ENCODE measurements at regions not wholly inside any gene's neighbourhood (a gene's known extent, or its start where the extent isn't known, plus 50 kb on each side); places are given as distances from the start of the nearest gene placed in this dataset.

DNA sequence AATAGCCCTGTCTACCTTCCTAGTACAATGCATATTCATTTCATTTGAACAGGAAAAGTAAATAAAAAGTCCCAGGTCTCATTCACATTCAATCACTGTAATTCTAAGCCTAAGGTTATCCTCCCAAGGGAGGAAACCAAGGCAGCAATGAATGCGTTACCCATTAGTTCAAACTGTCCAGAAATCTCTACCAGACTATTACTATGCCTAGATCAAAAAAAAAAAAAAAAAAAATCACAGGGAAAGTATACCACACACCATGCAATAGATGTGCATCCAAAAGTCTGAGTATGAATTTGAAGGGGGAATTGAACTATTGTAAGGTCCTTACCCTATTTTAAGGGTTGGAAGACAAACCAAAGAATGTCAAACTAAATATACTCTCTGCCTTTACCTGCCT lies 598.0 kb upstream of the API5 start:
- Histone ChIP-seq H3K9me3 (no peaks in the 10 kb centered on the region), H3K4me3 (no peak overlapping the region), H3K27me3 (ENCODE audit: low read depth) (no peaks in the 10 kb centered on the region), H3K4me1 (no peaks in the 10 kb centered on the region), H3K36me3 (replicated peaks) (no peaks in the 10 kb centered on the region)
- in situ Hi-C loops (cut with MboI; ENCODE audit: low sequenced_read_pairs): no loop called here
- DNase-seq (ENCODE audit: low spot score in 2 of 2): no peak

DNA sequence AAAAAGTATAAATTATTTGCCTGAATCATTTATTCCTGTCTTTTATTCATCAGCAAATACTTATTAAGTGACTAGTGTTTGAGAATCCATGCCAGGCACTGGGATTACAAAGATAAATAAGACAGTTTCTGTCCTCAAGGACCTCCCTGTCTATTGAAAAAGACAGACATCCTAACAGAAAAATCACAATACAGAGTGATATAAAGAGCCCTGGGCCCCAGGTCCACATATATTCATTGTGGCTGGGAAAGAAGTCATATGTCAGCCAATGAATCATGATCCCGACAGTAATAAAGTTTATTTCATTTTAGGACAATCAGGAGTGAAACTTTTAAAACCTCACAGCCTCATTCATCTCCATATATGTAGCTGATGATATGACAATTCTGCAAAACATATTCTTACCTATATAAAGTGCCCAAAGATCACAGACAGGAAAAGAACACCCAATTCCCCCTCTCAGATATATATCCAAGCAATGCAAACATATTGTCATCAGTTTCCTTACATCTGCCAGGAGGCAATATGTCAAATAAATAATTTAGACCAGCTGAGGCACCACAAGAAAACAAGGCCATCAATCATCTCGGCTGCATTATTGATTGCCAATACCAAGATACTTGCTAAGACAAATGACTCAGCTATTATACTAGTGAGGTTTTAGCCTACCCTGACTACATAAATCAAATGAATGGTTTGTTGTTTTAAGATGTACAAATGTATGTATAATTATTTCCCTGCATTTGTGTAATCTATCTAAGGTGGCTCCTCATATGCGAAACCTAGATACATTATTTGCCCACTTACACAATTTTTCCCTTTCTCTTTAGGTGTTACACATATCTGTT lies 590.9 kb upstream of the API5 start:
- H3K4me3 ChIP-seq: no peak overlapping the region
- in situ Hi-C loops (cut with MboI; ENCODE audit: low sequenced_read_pairs): no loop called here
- no peaks in the 10 kb centered on the region for H3K9me3 ChIP-seq
- no peaks in the 10 kb centered on the region for H3K4me1 ChIP-seq
- H3K27me3 ChIP-seq (ENCODE audit: low read depth): no peaks in the 10 kb centered on the region
- H3K36me3 ChIP-seq (replicated peaks): no peaks in the 10 kb centered on the region
- no peak for DNase-seq (ENCODE audit: low spot score in 2 of 2)

DNA sequence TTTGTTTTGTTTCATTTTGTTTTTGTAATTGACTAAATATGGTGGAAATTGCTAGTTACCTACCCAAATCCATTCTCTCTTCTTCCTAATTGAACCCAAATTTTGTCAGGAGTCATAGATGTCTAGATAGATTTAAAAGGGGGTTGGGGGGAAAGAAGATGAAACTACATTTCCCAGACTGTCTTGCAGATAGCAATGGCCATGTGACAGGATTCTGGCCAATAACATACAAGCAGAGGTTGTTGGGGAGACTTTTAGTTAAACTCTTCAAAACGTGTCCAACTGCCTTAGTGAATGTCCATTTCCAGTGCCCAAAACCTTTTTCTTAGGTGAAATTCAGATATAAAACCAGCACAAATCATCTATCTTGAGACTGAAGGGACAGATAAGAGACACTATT lies 583.9 kb upstream of the API5 start:
- Histone ChIP-seq H3K36me3 (replicated peaks) (no peaks in the 10 kb centered on the region), H3K4me3 (no peak overlapping the region), H3K4me1 (no peaks in the 10 kb centered on the region), H3K9me3 (no peaks in the 10 kb centered on the region), H3K27me3 (ENCODE audit: low read depth) (no peaks in the 10 kb centered on the region)
- in situ Hi-C loops (cut with MboI; ENCODE audit: low sequenced_read_pairs): no loop called here
- no peak for DNase-seq (ENCODE audit: low spot score in 2 of 2)

DNA sequence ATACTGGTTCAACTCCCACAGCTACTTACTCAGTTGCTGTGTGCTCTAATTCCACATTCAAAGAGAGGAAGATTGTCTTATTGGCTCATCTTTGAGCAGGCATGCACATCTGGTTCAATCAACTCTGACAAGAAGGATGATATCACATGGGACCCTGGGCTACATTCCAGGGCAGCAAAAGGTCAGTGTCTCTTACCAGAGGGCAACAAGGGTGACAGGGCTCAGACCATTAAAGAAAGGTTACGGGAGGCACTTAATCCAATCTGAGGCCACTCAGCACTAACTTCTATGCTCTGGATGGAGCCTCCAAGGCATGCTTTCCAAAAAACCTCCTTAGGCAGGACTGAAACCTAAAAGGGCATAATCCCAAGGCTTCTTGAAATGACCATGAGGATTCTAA lies 549.4 kb upstream of the API5 start:
- Histone ChIP-seq H3K4me1 (no peaks in the 10 kb centered on the region), H3K27me3 (ENCODE audit: low read depth) (no peaks in the 10 kb centered on the region), H3K4me3 (no peak overlapping the region), H3K36me3 (replicated peaks) (no peaks in the 10 kb centered on the region), H3K9me3 (no peaks in the 10 kb centered on the region)
- in situ Hi-C loops (cut with MboI; ENCODE audit: low sequenced_read_pairs): loop anchor here (25.0 kb wide), 1 partner anchor 525 kb away; no protein-coding TSS in a partner anchor
- no peak for DNase-seq (ENCODE audit: low spot score in 2 of 2)

DNA sequence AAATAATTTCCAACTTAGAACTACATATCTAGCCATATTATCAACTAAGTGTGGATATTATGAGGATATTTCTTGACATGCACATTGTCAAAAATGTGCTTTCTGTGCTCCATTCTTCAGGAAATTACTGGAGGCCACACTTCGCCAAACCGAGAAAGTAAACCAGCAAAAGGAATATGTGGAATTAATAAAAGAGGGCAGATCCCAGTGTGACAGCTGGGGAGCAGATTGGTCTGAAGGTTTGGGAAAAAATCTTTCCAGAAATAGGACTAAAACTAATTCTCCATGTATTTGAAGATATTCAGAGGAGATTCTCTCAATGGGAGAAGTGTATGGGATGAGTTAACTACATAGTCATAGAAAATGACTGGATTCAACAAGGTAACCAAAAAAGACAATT lies 546.9 kb upstream of the API5 start:
- H3K27me3 ChIP-seq (ENCODE audit: low read depth): no peaks in the 10 kb centered on the region
- H3K4me3 ChIP-seq: no peak overlapping the region
- in situ Hi-C loops (cut with MboI; ENCODE audit: low sequenced_read_pairs): loop anchor here (25.0 kb wide), 1 partner anchor 522 kb away; no protein-coding TSS in a partner anchor
- DNase-seq (ENCODE audit: low spot score in 2 of 2): no peak
- H3K9me3 ChIP-seq: no peaks in the 10 kb centered on the region
- H3K36me3 ChIP-seq (replicated peaks): no peaks in the 10 kb centered on the region
- H3K4me1 ChIP-seq: no peaks in the 10 kb centered on the region

DNA sequence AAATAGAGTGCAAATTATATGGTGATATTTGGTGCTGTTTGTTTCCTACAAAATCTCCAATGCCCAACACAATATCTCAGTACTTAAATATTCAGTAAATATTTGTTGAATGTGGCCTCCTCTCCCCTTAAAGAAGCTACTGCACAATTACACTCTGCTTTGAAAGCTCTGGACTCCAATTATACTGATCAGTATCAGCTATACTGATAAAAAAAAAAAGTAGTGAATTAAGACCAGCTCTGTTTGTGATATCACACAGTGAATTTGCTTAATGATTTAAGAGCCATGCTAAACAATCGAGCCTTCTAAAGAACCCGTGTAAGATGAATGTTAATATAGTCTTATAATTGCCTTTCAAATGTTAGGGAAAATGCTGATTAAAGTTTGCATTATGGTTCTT lies 543.2 kb upstream of the API5 start:
- H3K4me1 ChIP-seq: no peaks in the 10 kb centered on the region
- DNase-seq (ENCODE audit: low spot score in 2 of 2): no peak
- no peak overlapping the region for H3K4me3 ChIP-seq
- H3K9me3 ChIP-seq: no peaks in the 10 kb centered on the region
- no peaks in the 10 kb centered on the region for H3K27me3 ChIP-seq (ENCODE audit: low read depth)
- H3K36me3 ChIP-seq (replicated peaks): no peaks in the 10 kb centered on the region
- in situ Hi-C loops (cut with MboI; ENCODE audit: low sequenced_read_pairs): loop anchor here (25.0 kb wide), 1 partner anchor 519 kb away; no protein-coding TSS in a partner anchor

DNA sequence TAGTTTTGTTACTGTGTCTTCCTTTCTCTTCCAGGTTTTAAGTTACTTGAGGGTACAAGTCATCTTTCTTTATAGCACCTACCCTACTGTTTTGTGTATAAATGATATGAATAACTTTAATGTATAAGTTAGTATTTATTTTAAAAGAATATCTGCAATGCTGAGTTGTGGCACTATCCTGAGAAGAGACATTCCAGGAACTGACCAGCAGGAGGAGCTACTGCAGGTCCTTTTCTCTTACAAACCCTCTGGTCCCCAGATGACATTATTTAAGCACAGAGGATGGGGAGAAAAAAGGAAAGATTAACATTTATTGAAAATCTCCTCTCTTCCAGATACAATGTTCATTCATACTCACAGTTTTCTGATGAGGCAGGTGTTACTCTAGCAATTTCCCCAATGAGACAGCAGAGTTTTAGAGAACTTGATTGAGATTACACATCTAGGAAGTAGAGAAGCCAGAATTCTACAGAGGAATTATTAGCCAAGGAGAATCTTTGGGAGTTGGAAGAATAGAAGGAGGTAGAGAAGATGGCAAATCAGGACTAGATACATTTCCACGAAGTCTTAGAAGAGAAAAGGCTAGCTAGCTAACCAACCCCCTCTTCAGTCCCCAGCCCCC lies 541.2 kb upstream of the API5 start:
- DNase-seq (ENCODE audit: low spot score in 2 of 2): peak in 1 of 2 experiments; percentile 27
- no peaks in the 10 kb centered on the region for H3K4me1 ChIP-seq
- in situ Hi-C loops (cut with MboI; ENCODE audit: low sequenced_read_pairs): loop anchor here (25.0 kb wide), 1 partner anchor 517 kb away; no protein-coding TSS in a partner anchor
- H3K4me3 ChIP-seq: no peak overlapping the region
- no peaks in the 10 kb centered on the region for H3K9me3 ChIP-seq
- H3K36me3 ChIP-seq (replicated peaks): no peaks in the 10 kb centered on the region
- no peaks in the 10 kb centered on the region for H3K27me3 ChIP-seq (ENCODE audit: low read depth)

DNA sequence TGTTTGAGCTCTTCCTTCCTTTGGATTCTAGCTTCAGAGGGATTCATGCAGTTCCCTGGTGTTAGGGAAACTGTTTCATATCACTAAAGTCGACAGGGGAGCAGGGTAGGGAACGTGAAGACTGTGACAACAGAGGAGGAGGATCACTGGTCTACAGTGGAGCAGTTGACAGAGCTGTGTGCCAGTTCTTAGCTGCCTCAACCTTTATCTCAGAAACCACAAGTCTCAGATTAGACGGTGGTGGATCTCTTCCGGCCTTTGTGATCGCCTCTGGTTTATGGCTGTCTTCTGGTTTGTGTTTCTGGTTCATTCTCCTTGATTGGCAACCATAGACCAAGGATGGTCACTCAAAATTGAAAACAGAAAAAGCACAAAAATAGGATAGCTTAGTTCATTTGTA lies 538.9 kb upstream of the API5 start:
- no peaks in the 10 kb centered on the region for H3K9me3 ChIP-seq
- DNase-seq (ENCODE audit: low spot score in 2 of 2): no peak
- in situ Hi-C loops (cut with MboI; ENCODE audit: low sequenced_read_pairs): loop anchor here (25.0 kb wide), 1 partner anchor 514 kb away; no protein-coding TSS in a partner anchor
- H3K27me3 ChIP-seq (ENCODE audit: low read depth): no peaks in the 10 kb centered on the region
- no peaks in the 10 kb centered on the region for H3K4me1 ChIP-seq
- H3K36me3 ChIP-seq (replicated peaks): no peaks in the 10 kb centered on the region
- H3K4me3 ChIP-seq: no peak overlapping the region

DNA sequence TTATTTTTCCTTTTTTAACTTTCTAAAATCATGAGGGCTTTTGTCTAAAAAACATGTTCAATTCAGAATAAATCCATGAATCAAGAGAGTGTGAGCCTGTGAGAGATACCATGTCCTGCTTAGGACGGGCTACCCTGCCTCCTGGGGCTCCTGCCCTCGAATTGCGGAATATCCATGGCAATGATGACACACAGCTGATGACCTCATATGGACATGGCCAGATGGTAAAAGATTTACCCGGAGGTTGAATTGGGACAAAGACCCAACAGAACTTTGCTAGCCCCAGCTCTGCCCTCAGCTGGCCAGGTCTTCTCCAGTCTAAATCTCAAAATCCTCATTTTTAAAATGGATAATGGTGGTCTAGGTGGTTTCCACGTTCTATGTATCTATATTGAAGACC lies 538.1 kb upstream of the API5 start:
- Histone ChIP-seq H3K27me3 (ENCODE audit: low read depth) (no peaks in the 10 kb centered on the region), H3K9me3 (no peaks in the 10 kb centered on the region), H3K36me3 (replicated peaks) (no peaks in the 10 kb centered on the region), H3K4me3 (no peak overlapping the region), H3K4me1 (no peaks in the 10 kb centered on the region)
- in situ Hi-C loops (cut with MboI; ENCODE audit: low sequenced_read_pairs): loop anchor here (25.0 kb wide), 1 partner anchor 514 kb away; no protein-coding TSS in a partner anchor
- no peak for DNase-seq (ENCODE audit: low spot score in 2 of 2)

DNA sequence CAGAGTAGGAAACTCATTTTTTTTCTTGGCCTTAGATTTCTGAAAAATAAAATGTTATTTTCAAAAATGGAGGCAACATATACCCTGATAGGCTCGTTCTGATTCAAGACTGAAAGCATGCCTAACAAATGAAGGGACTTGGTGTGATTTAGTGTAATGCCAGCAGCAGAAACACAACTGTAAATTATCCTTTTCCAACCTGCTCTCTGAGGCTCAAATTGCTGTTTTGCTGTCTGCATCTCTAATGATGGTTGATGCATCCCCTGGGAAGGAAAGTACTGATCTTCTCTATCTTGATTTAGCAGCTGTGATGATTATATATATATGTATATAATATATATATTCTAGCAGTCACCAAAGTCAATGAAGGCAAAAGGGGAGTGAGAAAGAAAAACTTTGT lies 537.2 kb upstream of the API5 start:
- H3K4me3 ChIP-seq: no peak overlapping the region

DNA sequence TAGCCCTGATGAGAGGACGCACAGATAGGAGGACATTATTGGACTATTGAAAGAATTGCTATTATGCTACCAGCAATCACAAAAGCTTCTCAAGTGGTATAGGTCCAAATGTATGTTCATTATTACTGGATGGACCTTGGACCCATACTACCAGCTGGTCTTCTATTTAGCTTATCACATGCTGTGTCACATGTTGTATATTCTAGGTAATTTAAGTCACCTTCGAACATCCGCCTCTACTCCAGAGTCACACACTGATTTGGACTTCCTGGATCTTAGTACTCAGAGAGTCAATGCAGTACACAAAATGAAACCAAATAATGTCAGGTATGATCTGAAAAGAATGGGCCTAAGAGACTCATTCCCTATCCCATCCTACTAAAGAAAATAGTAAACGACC lies 534.0 kb upstream of the API5 start:
- no peak overlapping the region for H3K4me3 ChIP-seq
- no peaks in the 10 kb centered on the region for H3K27me3 ChIP-seq (ENCODE audit: low read depth)
- DNase-seq (ENCODE audit: low spot score in 2 of 2): no peak
- H3K4me1 ChIP-seq: no peaks in the 10 kb centered on the region
- H3K36me3 ChIP-seq (replicated peaks): no peaks in the 10 kb centered on the region
- H3K9me3 ChIP-seq: no peaks in the 10 kb centered on the region
- in situ Hi-C loops (cut with MboI; ENCODE audit: low sequenced_read_pairs): no loop called here

More for the DNA sequence above, 537.2 kb upstream of the API5 start:
- Histone ChIP-seq H3K4me1 (no peaks in the 10 kb centered on the region), H3K9me3 (no peaks in the 10 kb centered on the region), H3K27me3 (ENCODE audit: low read depth) (no peaks in the 10 kb centered on the region), H3K36me3 (replicated peaks) (no peaks in the 10 kb centered on the region)
- in situ Hi-C loops (cut with MboI; ENCODE audit: low sequenced_read_pairs): loop anchor here (25.0 kb wide), 1 partner anchor 513 kb away; no protein-coding TSS in a partner anchor
- DNase-seq (ENCODE audit: low spot score in 2 of 2): no peak

DNA sequence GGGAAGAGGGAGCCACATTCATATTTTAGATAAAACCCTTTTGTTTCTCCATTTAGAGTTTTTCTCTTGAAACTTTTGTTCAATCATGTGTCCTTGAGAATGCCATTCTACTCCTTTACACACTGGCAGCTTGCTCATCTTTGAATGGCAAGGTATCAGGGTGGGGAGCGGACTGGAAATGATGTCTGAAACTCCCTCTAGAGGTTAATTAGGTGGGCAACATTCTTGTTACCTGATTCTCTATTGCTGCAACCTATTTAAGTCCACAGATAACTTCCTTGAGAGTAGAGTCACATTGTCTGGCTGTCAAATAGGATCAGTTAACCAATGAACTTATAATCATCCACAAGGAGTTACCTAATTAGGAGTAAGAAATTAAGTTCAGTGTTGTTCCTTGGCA lies 533.6 kb upstream of the API5 start:
- Histone ChIP-seq H3K36me3 (replicated peaks) (no peaks in the 10 kb centered on the region), H3K27me3 (ENCODE audit: low read depth) (no peaks in the 10 kb centered on the region), H3K9me3 (no peaks in the 10 kb centered on the region), H3K4me3 (no peak overlapping the region), H3K4me1 (no peaks in the 10 kb centered on the region)
- DNase-seq (ENCODE audit: low spot score in 2 of 2): no peak
- in situ Hi-C loops (cut with MboI; ENCODE audit: low sequenced_read_pairs): no loop called here

DNA sequence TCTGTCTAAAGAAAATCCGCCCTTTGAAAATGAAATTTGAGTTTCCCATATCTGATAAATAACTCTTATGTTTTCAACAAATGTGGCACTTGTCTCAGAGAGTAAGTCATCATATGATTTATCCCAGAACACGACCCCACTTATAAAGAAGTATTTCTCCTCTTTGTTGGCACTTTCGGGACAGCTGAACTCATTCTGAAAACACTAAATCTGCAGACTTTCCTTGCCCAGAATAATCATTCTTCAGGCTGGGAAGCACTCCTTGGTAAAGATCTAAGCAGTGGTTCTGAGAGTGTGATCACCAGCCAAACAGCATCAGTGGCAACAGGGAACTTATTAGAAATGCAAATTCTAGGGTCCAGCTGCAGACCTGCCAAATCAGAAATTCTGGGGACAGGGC lies 532.2 kb upstream of the API5 start:
- no peaks in the 10 kb centered on the region for H3K36me3 ChIP-seq (replicated peaks)
- no peak for DNase-seq (ENCODE audit: low spot score in 2 of 2)
- in situ Hi-C loops (cut with MboI; ENCODE audit: low sequenced_read_pairs): no loop called here
- no peaks in the 10 kb centered on the region for H3K4me1 ChIP-seq
- no peaks in the 10 kb centered on the region for H3K9me3 ChIP-seq
- H3K27me3 ChIP-seq (ENCODE audit: low read depth): no peaks in the 10 kb centered on the region
- no peak overlapping the region for H3K4me3 ChIP-seq

DNA sequence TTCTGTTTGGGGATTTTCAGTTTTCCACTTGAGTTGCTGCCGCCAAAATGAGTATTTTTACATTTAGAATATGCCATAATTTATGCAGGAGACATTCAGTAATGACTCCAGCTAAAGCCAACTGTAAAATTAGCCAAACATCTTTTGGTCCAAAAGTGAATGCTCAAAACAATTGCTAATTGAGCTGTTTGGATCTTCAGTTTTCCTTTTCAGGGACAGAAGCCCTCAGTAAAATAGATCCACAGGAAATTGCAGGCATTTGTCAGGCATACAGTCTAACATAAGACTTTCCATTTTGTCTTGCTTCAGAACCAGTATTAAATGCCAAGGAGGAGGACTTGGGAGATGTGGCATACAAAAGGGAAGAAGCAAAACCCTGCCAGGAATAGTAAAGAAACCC lies 524.8 kb upstream of the API5 start:
- in situ Hi-C loops (cut with MboI; ENCODE audit: low sequenced_read_pairs): no loop called here
- Histone ChIP-seq H3K4me3 (no peak overlapping the region), H3K27me3 (ENCODE audit: low read depth) (no peaks in the 10 kb centered on the region), H3K4me1 (no peaks in the 10 kb centered on the region), H3K36me3 (replicated peaks) (no peaks in the 10 kb centered on the region), H3K9me3 (no peaks in the 10 kb centered on the region)
- no peak for DNase-seq (ENCODE audit: low spot score in 2 of 2)
